HCT116 (cell line): ENCODE measurements at regions not wholly inside any gene's neighbourhood (a gene's known extent, or its start where the extent isn't known, plus 50 kb on each side); places are given as distances from the start of the nearest gene placed in this dataset.

Source experiments
- ATAC-seq: fragments of 200-7000 bp; cut with Tn5 transposase; 2 replicates; pipeline ENCODE4 v1.9.1; 2020; ENCODE audit warnings: mild to moderate bottlenecking, moderate library complexity
- BruUV-seq: library from RNA; stranded (reverse); fragments of 400-500 nt; replicated peaks from 2 replicates; lab custom pipeline; 2021; lab: Mats Ljungman, UMichigan
- CTCF ChIA-PET: fragments of 300-600 bp; sonication (Branson Sonifier 250); formaldehyde crosslinking; loops from one replicate; lab custom pipeline; 2021; ENCODE audit warnings: antibody characterized with exemption; lab: Charles Lee
- POLR2A ChIA-PET: fragments of 300-600, 350-600 bp; sonication (Branson Sonifier 250); formaldehyde crosslinking; loops from one replicate; lab custom pipeline; 2021; ENCODE audit warnings: antibody characterized with exemption; lab: Charles Lee
- RAD21 ChIA-PET, 2 experiments: fragments of 300-600 bp; sonication (Branson Sonifier 250); formaldehyde crosslinking; loops; one replicate each; lab custom pipeline; 2023; ENCODE audit warnings: low total read pairs in 2 of 2; ENCODE audit not compliant: uncharacterized antibody in 2 of 2, unreplicated experiment in 2 of 2, low non-redundant PET in 1 of 2; lab: Charles Lee
- DNase-seq: peaks from one replicate; pipeline ENCODE4 v3.0.0-alpha.2; 2010; ENCODE audit warnings: low read depth, low spot score
- H2AFZ ChIP-seq: fragments of 200-600 bp; shearing (Covaris generic), sonication (generic); 2 replicates; pipeline ENCODE4 v1.6.1; 2017; ENCODE audit warnings: low read depth, mixed run types, mixed read lengths, antibody characterized with exemption, low read length; ENCODE audit not compliant: poor library complexity, severe bottlenecking
- H3K27ac ChIP-seq: 2 replicates; pipeline ENCODE4 v1.5.1; 2012; ENCODE audit warnings: low read depth, low read length
- H3K27me3 ChIP-seq: fragments of 200-600 bp; sonication (generic); 2 replicates; pipeline ENCODE4 v1.6.1; 2016; ENCODE audit warnings: mixed run types, low read length, mixed read lengths; ENCODE audit not compliant: insufficient read depth
- H3K36me3 ChIP-seq, 2 experiments: fragments of 200-500 bp in 1 of 2; fragments of 200-600 bp in 1 of 2; sonication (Bioruptor generic) in 1 of 2; sonication (generic) in 1 of 2; 2 replicates each; pipeline versions ENCODE4 v1.5.1 to v1.6.1; 2014 to 2016; ENCODE audit warnings: low read length in 2 of 2, inconsistent platforms in 1 of 2, mixed read lengths in 1 of 2, mixed run types in 1 of 2; ENCODE audit not compliant: insufficient read depth in 2 of 2, control insufficient read depth in 1 of 2
- H3K4me1 ChIP-seq, 2 experiments: fragments of 200-600 bp in 1 of 2; sonication (generic) in 1 of 2; 2 replicates each; pipeline versions ENCODE4 v1.5.1 to v1.6.1; 2012 to 2017; ENCODE audit warnings: low read length in 2 of 2, inconsistent platforms in 1 of 2, mild to moderate bottlenecking in 1 of 2, mixed read lengths in 1 of 2, mixed run types in 1 of 2, moderate library complexity in 1 of 2; ENCODE audit not compliant: insufficient read depth in 2 of 2, control insufficient read depth in 1 of 2
- H3K4me2 ChIP-seq: fragments of 200-600 bp; sonication (generic); 2 replicates; pipeline ENCODE4 v1.6.1; 2017; ENCODE audit warnings: mixed run types, low read length, mixed read lengths
- H3K4me3 ChIP-seq, 2 experiments: fragments of 200-600 bp in 1 of 2; sonication (generic) in 1 of 2; replicated peaks in 1 of 2; 2 replicates each; pipeline ENCODE4 v1.5.1; 2011 to 2016; ENCODE audit warnings: low read length in 2 of 2, control low read depth in 1 of 2, low read depth in 1 of 2, mild to moderate bottlenecking in 1 of 2, mixed read lengths in 1 of 2, mixed run types in 1 of 2
- H3K79me2 ChIP-seq: fragments of 200-600 bp; sonication (generic); 2 replicates; pipeline ENCODE4 v1.6.1; 2017; ENCODE audit warnings: mild to moderate bottlenecking, mixed run types, low read length, moderate library complexity, mixed read lengths; ENCODE audit not compliant: insufficient read depth
- H3K9ac ChIP-seq: fragments of 200-600 bp; sonication (generic); 2 replicates; pipeline ENCODE4 v1.6.1; 2016; ENCODE audit warnings: low read length, mixed read lengths
- H3K9me2 ChIP-seq: fragments of 200-600 bp; sonication (generic), shearing (Covaris generic); 2 replicates; pipeline ENCODE4 v1.6.1; 2017; ENCODE audit warnings: mixed run types, mild to moderate bottlenecking, moderate library complexity; ENCODE audit not compliant: insufficient read depth
- H3K9me3 ChIP-seq, 2 experiments: fragments of 200-500 bp in 1 of 2; fragments of 200-600 bp in 1 of 2; sonication (Bioruptor generic) in 1 of 2; sonication (generic) in 1 of 2; 2 replicates each; pipeline ENCODE4 v1.6.1; 2014 to 2017; ENCODE audit warnings: low read length in 2 of 2, mixed read lengths in 2 of 2, inconsistent platforms in 1 of 2, low read depth in 1 of 2, mild to moderate bottlenecking in 1 of 2, mixed run types in 1 of 2, moderate library complexity in 1 of 2; ENCODE audit not compliant: control insufficient read depth in 1 of 2, insufficient read depth in 1 of 2
- H4K20me1 ChIP-seq: fragments of 200-600 bp; sonication (generic), shearing (Covaris generic); 2 replicates; pipeline ENCODE4 v1.6.1; 2017; ENCODE audit warnings: mixed run types, mild to moderate bottlenecking, moderate library complexity; ENCODE audit not compliant: insufficient read depth
- CEBPB ChIP-seq: IDR thresholded peaks from 2 replicates; pipeline ENCODE4 v1.6.1; 2012; ENCODE audit warnings: low read depth
- EZH2 ChIP-seq: fragments of 200-600 bp; sonication (generic); IDR thresholded peaks from 2 replicates; pipeline ENCODE4 v1.6.1; 2017; ENCODE audit warnings: antibody characterized with exemption, mixed run types
- POLR2A ChIP-seq: IDR thresholded peaks from 2 replicates; pipeline ENCODE4 v1.7.0; 2011; ENCODE audit warnings: borderline replicate concordance; ENCODE audit not compliant: insufficient read depth, insufficient read length; ENCODE audit errors: extremely low read depth
- POLR2AphosphoS5 ChIP-seq: IDR thresholded peaks from 2 replicates; pipeline ENCODE4 v1.6.1; 2011; ENCODE audit warnings: mild to moderate bottlenecking, low read depth, low read length, moderate library complexity
- intact Hi-C: fragments of 100-400 bp; cut with micrococcal nuclease; formaldehyde crosslinking; loops from 2 replicates; pipeline ENCODE4 v1.10.0; 2022
- TF ChIP-seq, protein P1 (sequence below): IDR thresholded peaks from 2 replicates; pipeline ENCODE4 v1.6.1; 2012
- TF ChIP-seq, protein P2 (sequence below): IDR thresholded peaks from 2 replicates; pipeline ENCODE4 v1.6.1; 2012

DNA sequence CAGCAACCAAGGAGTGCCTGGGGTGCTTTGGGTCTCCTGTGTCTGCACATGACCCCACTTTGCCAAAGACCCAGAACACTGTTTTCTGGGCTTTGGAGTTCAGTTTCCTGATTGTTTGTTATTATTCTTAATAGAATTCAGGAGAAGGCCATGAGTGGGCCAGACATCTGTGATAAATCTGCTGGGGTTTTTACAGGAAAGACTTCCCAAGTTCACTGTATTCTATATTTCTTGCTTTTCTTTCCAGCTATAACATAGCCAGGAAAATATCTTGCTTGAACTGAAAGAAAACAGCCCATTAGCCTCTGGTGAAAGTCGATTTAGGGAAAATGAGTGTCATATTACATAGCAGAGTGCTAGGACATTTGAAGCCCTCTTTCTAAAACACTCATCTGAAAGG is 345.1 kb upstream of the USP24 start:
- no peak overlapping the region for H3K9ac ChIP-seq
- H3K4me3 ChIP-seq: no peak overlapping the region
- no TSS peak for BruUV-seq
- no peaks in the 10 kb centered on the region for H3K9me2 ChIP-seq
- POLR2A ChIA-PET: no interaction called here
- H3K4me2 ChIP-seq: no peak overlapping the region
- H4K20me1 ChIP-seq: no peaks in the 10 kb centered on the region
- no peaks in the 10 kb centered on the region for H3K4me1 ChIP-seq
- no peak overlapping the region for H3K27ac ChIP-seq
- CTCF ChIA-PET: no interaction called here
- TF ChIP-seq, protein P1, sequence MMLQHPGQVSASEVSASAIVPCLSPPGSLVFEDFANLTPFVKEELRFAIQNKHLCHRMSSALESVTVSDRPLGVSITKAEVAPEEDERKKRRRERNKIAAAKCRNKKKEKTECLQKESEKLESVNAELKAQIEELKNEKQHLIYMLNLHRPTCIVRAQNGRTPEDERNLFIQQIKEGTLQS: no peak
- TF ChIP-seq EZH2: no peak
- TF ChIP-seq CEBPB: no peak
- no peak for TF ChIP-seq POLR2A
- TF ChIP-seq, all 23 proteins: peak for 0
- ATAC-seq (no peak), DNase-seq (no peak)
- no peaks in the 10 kb centered on the region for H3K79me2 ChIP-seq
- H3K9me3 ChIP-seq: no peaks in the 10 kb centered on the region
- H3K27me3 ChIP-seq: no peaks in the 10 kb centered on the region
- RAD21 ChIA-PET: no interaction called here
- no peak overlapping the region for H2AFZ ChIP-seq
- intact Hi-C loops: no loop called here
- no peaks in the 10 kb centered on the region for H3K36me3 ChIP-seq

DNA sequence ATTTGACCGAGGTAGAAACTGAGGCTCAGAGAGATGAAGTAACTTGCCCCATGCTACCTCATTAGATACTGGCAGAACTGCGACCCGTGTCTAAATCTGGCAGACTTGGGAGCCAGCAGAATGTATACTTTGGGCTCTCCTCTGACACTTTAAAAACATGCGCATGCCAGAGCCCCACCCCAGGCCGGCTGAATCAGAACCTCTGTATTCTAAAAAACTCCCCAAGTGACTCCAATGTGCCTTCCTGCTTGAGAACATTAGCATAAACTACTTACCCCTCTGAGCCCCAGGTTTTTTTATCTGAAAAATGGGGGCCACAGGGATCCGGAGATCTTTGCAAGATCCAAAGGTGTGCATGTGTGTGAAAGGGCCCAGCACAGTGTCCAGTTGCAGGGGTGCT is 344.7 kb upstream of the USP24 start:
- no peak overlapping the region for H3K4me2 ChIP-seq
- H3K9me2 ChIP-seq: no peaks in the 10 kb centered on the region
- no peaks in the 10 kb centered on the region for H3K9me3 ChIP-seq
- ChIA-PET POLR2A (no interaction called here), CTCF (no interaction called here), RAD21 (no interaction called here)
- ATAC-seq: no peak
- H3K27ac ChIP-seq: no peak overlapping the region
- no peaks in the 10 kb centered on the region for H3K79me2 ChIP-seq
- H4K20me1 ChIP-seq: no peaks in the 10 kb centered on the region
- no peak overlapping the region for H2AFZ ChIP-seq
- TF ChIP-seq, protein P2, sequence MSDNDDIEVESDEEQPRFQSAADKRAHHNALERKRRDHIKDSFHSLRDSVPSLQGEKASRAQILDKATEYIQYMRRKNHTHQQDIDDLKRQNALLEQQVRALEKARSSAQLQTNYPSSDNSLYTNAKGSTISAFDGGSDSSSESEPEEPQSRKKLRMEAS: no peak
- TF ChIP-seq POLR2AphosphoS5: no peak
- DNase-seq: no peak
- no TSS peak for BruUV-seq
- intact Hi-C loops: no loop called here
- no peak overlapping the region for H3K4me3 ChIP-seq
- no peaks in the 10 kb centered on the region for H3K27me3 ChIP-seq
- no peaks in the 10 kb centered on the region for H3K4me1 ChIP-seq
- H3K9ac ChIP-seq: no peak overlapping the region
- no peaks in the 10 kb centered on the region for H3K36me3 ChIP-seq
